HG03460 (cell line): ENCODE measurements at regions not wholly inside any gene's neighbourhood (a gene's known extent, or its start where the extent isn't known, plus 50 kb on each side); places are given as distances from the start of the nearest gene placed in this dataset.

Source experiments
- ATAC-seq: cut with Tn5 transposase; IDR thresholded peaks from one replicate; pipeline ENCODE4 v1.9.1; 2021; ENCODE audit not compliant: unreplicated experiment

- ATAC-seq: no peak
Measured at GRCh38 chr7:118671149-118671548, 446.6 kb downstream of the ANKRD7 start.

DNA sequence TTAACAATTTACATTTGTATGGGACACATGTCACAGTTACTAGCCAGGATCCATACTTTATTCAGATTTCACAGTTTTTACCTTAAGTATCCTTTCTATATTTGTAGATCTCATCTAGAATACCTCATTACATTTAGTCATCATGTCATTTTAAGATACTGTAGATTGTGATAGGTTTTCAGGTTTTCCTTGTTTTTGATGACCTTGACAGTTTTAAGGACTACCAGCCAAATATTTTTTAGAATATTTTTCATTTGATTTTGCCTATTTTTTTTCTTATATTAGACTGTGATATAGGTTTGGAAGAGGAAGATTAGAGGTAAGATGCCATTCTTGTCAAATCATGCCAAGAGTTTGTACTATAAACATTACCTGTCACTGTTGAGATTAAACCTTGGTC, 460.3 kb downstream of the ANKRD7 start:
- ATAC-seq: no peak

DNA sequence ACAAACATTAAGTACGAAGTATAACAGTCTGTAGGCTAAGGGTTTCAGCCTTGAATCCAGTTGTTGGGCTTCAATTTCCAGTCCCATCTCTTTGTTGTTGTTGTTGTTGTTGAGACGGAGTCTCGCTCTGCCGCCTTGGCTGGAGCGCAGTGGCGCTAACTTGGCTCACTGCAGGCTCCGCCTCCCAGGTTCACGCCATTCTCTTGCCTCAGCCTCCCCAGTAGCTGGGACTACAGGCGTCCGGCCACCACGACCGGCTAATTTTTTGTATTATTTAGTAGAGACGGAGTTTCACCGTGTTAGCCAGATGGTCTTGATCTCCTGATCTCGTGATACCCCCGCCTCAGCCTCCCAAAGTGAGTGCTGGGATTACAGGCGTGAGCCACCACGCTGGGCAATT, 464.9 kb downstream of the ANKRD7 start:
- ATAC-seq: no peak

DNA sequence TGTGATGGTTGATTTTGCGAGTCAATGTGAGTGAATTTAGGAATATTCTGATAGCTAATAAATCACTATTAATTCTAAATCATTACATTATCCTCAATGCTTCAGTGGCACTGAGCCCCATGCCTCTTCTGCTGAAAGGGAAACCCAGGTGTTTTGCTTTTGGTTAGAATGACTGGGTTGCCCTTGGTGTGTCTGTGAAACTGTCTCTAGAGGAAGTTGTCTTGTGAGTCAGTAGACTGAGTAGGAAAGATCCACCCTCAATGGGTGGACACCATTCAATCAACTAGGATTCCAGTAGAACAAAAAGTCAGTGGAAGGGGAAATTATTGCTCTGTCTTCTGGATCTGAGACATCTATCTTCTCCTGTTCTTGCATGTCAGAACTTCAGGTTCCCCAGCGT, 472.4 kb downstream of the ANKRD7 start:
- ATAC-seq: no peak

DNA sequence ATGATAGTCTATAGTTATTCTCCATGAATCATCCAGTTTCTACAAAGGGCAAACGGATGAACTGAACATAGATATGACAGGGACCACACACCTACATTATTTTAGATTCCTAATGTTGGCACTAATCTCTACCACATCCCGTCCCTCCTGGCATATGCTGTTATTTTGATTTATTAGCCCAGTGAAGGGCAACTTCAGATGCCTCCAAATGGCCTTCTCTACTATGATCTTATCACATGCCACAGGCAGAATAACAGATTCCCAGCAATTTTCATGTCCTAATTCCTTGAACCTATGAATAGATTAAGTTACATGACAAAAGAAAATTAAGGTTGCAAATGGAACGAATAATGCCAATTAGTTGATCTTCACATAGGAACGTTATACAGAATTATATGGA, 474.7 kb downstream of the ANKRD7 start:
- ATAC-seq: no peak

- ATAC-seq: no peak
Measured at GRCh38 chr7:118708741-118709140, 484.2 kb downstream of the ANKRD7 start.

- no peak for ATAC-seq
Measured at GRCh38 chr7:118711688-118712087, 487.2 kb downstream of the ANKRD7 start.

GRCh38 chr7:118713039-118713438, 488.5 kb downstream of the ANKRD7 start:
- ATAC-seq: no peak

GRCh38 chr7:118720632-118721031, 496.1 kb downstream of the ANKRD7 start:
- ATAC-seq: no peak

DNA sequence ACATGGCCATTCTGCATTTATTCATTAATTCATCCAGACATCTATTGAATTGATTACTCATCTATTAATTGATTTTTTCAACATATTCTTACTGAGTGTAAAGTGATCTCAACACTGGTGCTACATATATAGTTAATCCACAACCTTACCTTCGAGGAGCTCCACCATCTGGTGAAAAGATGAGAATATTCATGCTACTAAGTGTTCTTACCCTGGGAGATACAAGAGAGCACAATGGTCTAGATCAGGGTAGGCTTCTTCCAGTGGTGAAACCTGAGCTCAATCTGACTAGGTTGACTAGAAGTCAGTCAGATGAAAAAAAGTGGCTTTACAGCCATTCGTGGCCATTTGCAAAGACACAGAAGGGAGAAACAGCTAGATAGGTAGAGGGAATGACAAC, 507.4 kb downstream of the ANKRD7 start:
- no peak for ATAC-seq

DNA sequence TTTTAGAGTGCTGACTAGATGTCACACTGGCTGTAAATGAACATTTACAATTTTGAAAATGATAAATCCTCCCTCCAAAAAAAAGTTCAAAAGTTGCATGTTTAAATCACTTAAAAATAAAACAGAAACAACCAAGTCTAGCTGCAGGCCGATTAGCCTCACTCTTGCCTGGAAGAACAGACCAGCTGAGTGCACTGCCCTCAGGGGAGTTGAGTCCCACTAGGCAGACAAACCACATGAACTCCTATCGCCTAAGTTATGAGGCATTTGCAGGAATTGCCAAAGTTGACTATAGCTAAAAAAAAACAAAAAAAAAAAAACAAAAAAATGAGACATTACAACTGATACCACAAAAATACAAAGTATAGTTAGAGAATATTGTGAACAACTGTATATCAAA, 510.0 kb downstream of the ANKRD7 start:
- no peak for ATAC-seq

- ATAC-seq: no peak
Measured at GRCh38 chr7:118735441-118735840, 510.9 kb downstream of the ANKRD7 start.

DNA sequence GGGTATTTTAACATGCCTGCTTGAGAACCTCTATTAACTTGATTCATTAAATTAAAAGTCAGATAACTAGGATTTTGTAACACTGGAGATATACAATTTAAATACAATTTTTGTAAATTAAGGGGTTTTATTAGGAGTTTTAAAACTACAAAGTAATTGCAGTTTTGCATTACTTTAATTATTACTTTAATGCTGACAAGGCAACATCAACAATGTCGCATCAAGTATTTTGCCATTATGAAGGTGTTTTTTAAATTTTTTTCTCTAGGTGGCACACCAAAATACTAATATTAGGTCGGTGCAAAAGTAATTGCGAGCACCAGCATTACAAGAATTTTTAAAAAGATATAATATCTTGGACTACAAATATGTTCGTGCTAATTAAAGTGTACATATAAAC, 513.4 kb downstream of the ANKRD7 start:
- ATAC-seq: no peak

DNA sequence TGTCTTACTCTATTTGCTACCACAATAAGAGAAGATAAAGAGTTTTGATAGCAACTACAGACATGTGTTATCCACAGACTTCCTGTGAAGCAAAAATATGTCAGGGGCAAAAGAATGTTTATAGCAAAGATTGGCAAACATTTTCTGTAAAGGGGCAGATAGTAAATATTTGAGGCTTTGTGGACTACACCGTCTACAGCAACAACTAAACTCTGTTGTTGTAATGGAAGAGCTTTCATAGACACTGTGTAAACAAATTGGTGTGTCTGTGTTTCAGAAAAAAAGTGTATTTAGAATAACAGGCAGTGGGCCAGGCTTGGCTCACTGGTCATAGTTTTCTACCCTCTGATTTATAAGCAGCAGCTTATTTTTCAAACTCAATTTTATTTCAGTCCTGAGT, 521.4 kb downstream of the ANKRD7 start:
- no peak for ATAC-seq

DNA sequence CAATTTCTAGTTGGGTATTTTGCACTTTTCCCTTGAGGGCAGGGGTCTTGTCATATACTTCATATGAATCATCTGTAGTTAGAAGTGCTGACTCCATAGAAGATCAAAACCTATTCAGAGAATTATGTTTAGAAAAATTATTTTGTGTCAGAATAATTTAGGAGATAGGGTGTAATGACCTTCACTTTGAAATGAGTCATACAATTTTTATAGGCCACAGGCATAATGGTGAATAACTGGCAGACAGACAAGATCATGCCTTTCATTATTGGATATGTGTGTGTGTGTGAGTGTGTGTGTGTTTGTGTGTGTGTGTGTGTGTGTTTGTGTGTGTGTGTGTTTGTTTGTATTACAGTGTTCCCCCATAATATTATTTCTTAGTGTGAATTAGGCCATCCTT, 523.0 kb downstream of the ANKRD7 start:
- no peak for ATAC-seq

DNA sequence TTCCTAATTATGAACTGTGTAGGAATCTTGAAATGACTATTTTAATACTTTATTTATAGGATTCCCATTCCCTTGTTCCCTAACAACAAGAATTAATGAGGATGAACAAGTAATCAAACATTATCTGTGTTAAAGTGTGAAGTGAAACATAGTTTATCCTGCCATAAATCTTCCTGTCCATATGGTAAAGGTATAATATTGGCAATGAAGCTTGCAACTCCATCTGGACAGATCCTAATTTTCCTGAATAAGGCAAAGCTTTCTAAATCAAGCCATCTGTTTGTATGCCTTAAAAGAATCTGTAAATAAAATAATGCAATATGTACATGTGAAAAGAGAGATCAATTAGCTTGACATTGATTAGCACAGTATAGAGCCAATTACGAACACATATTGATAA, 529.0 kb downstream of the ANKRD7 start:
- no peak for ATAC-seq

DNA sequence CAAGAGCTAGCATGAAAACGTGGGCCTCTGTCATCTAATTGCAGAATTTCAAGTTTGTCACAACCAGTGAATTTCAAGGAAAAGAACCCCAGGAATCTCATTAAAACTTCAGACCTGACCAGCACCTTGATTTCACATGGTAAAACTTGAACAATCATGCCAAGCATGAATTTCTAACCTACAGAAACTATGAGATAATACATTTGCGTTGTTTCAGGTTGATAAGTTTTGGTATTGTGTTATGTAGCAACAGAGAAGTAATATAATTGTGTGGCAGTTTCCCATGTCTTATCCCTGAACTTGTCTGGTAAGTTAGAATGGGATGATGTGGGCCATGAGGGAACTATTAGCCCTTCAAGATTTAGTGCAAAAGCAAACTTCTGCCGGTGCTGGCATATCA, 530.1 kb downstream of the ANKRD7 start:
- ATAC-seq: no peak

- no peak for ATAC-seq
Measured at GRCh38 chr7:118755067-118755625, 530.6 kb downstream of the ANKRD7 start.

GRCh38 chr7:118757066-118757465, 532.6 kb downstream of the ANKRD7 start:
- no peak for ATAC-seq

DNA sequence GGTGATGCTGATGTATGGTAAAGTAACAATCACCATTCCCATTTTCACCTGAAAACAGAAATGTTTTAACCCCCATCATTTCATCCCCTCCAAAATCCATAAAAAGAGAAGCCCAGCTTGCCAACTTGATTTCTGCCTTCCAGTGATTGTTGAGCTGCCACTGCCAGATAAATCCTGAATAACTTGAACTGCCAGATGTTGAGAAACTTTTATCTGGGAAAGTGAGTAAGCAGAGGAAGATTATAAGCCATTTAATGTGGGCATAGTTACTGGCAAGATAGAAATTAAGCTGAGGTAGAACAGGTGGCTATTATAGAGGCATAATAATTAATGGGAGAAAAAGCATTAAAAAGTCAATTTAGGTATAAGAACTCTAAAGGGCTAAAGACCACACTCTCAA, 534.1 kb downstream of the ANKRD7 start:
- ATAC-seq: no peak

GRCh38 chr7:118759921-118760320, 535.4 kb downstream of the ANKRD7 start:
- ATAC-seq: no peak

DNA sequence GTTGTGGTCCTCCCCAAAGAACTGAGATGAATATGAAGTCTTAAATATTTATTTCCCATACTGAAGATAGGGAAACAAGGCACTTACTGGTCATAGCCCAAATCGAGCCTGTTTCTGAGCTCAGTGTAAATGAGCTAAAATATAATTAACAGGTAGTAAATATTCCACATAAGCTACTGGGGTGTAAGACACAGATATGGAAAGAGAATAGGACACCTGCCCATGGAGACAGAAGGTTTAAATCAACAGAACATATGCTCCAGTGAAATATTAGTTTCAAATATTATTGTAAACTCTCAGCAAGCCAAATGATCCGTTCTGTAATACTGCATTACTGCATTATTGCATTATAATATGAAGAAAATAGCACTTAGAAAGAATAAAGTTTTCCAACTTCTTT, 537.9 kb downstream of the ANKRD7 start:
- no peak for ATAC-seq

- ATAC-seq: no peak
Measured at GRCh38 chr7:118764221-118764620, 539.7 kb downstream of the ANKRD7 start.

DNA sequence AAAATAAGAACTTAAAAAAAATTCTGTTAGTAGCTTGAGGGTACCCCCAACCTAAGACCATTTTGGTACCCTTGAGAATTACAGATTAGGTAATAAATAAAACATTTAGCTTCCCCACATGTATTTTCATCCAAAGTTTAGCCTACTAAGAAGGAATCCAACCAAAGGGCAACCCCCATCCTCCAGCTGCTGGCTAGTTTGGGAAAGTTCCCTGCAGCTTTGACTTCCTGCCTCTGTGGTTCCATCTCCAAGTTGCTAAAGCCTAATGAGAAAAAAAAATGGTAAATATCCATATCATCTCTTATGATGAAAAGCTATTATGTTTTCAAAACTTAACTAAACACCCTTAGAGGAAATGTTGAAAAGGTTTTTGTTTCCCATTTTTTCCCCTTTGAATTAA, 547.2 kb downstream of the ANKRD7 start:
- no peak for ATAC-seq
